ENCODE measurements at regions not wholly inside any gene's neighbourhood (a gene's known extent, or its start where the extent isn't known, plus 50 kb on each side); places are given as distances from the start of the nearest gene placed in this dataset.

- no peak for DNase-seq (ENCODE audit: low read depth)
Measured at GRCh38 chr17:6325051-6325450, 109.9 kb downstream of the AIPL1 start.

GRCh38 chr17:6323626-6324356, 111.1 kb downstream of the AIPL1 start:
- no peak for DNase-seq (ENCODE audit: low read depth)

GRCh38 chr17:6322316-6322715, 112.6 kb downstream of the AIPL1 start:
- no peak for DNase-seq (ENCODE audit: low read depth)

GRCh38 chr17:6314311-6314710, 120.6 kb downstream of the AIPL1 start:
- DNase-seq (ENCODE audit: low read depth) = no peak

- DNase-seq (ENCODE audit: low read depth) = no peak
Measured at GRCh38 chr17:6313835-6314234, 121.1 kb downstream of the AIPL1 start.

- DNase-seq (ENCODE audit: low read depth) = no peak
Measured at GRCh38 chr17:6306820-6307219, 128.1 kb downstream of the AIPL1 start.

DNA sequence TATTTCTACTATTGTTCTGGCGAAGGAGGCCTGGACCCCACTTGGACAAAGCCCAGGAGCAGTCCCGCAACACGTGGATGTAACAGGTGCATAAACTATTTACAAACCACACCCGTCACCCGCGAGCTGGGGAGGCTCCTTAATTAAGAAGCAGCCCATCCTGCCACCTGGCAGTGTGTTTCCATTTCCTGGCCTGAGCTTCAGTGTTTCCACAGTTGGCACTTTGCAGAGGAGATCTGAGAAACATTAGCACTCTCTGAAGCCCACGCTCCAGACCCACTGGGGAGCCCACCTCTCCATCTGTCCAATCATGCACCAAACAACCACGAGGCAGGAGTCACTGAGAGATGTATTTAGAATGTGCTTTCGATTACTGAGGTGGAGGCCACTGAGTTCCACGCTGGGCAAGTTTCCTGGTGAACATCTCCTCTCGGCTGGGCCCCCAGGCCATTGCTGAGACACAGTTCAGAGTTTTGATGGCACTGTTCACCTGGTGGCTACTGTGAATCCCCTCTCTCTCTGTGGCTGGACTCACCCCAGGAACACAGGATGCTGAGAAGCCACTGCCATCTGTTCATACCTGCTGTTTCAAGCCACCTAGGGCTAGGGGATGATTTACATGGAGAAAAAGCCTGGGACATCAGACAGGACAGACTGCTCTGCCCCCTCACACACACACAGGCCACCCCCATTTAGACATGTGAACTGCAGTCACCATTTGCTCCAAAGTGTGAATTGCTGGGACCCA, 129.1 kb downstream of the AIPL1 start:
- no peak for DNase-seq (ENCODE audit: low read depth)

GRCh38 chr17:6304894-6305612, 129.9 kb downstream of the AIPL1 start:
- peak; percentile 46 for DNase-seq (ENCODE audit: low read depth)

GRCh38 chr17:6303664-6304063, 131.3 kb downstream of the AIPL1 start:
- peak; percentile 34 for DNase-seq (ENCODE audit: low read depth)

- no peak for DNase-seq (ENCODE audit: low read depth)
Measured at GRCh38 chr17:6299275-6299674, 135.6 kb downstream of the AIPL1 start.

GRCh38 chr17:6297960-6298359, 137.0 kb downstream of the AIPL1 start:
- DNase-seq (ENCODE audit: low read depth) = no peak

- no peak for DNase-seq (ENCODE audit: low read depth)
Measured at GRCh38 chr17:6297119-6297518, 137.8 kb downstream of the AIPL1 start.

DNA sequence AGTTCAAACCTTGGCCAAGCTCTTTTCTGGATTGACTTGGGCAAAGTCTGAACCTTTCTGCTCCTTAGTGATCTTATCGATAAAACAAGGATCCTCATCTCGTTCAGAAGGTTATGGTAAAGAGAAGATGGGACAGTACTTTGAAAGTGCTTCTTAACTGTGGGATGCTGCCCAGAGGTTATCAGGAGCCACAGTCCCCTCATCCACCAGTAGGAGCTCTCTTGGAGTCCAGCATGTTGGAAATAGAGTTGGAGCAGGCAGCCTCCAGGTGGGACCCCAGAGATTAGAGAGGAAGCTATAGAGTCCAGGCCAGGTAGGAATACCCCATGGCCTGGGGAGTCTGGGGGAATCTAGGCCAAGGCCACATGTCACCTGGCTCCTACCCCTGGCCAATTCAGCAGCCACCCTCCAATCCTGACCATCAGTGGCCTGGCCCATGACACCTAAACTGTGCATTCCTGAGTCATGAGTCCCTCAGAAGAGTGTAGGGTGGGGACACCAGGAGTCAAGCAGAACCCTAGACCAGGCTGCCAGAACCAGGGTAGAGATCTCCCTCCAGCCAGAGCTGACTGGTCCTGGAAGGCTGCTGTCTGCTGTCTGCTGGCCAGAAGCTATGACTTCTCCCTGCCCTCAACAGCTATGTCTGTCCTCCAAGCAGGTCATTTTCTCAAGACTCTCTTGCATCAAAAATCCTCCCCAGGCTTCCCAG, 144.3 kb downstream of the AIPL1 start:
- no peak for DNase-seq (ENCODE audit: low read depth)

DNA sequence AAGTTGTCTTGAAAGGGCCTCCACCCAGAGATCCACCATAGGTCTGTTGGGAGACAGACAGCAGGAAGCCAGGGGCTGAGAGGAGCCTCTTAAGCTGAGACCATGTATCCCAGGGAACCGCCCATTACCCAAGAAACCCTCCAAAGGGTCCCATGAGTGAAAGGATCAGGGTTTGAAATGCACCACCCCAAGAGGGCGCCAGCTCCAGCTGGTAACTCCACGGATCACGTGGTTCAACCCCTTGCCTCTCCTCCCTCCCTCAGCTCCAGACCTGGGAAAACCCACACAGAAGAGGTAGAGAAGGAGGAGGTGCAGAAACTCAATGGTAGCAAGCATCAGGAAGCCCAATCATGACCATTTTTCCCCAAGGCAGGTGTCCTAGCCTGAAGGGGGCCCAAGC, 148.7 kb downstream of the AIPL1 start:
- no peak for DNase-seq (ENCODE audit: low read depth)

DNA sequence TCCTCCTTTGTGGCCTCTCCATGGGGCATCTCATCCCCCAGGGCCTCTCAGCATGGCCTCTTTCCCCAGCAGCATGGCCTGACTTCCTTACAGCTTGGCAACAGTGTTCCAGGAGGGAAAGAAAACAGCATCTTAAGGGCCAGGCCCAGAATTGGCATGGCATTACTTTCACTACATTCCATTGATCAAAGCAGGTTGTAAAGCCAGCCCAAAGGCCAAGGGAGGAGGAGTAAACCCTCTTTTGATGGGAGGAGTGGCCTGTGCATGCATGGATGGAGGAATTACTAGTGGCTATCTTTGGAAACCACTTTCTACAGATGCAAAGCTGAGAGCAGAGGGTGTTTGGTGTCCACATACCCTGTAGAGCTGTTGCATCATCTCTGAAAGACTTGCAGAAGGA, 149.4 kb downstream of the AIPL1 start:
- no peak for DNase-seq (ENCODE audit: low read depth)

- DNase-seq (ENCODE audit: low read depth) = peak; percentile 50
Measured at GRCh38 chr17:6279659-6280058, 155.3 kb downstream of the AIPL1 start.

DNA sequence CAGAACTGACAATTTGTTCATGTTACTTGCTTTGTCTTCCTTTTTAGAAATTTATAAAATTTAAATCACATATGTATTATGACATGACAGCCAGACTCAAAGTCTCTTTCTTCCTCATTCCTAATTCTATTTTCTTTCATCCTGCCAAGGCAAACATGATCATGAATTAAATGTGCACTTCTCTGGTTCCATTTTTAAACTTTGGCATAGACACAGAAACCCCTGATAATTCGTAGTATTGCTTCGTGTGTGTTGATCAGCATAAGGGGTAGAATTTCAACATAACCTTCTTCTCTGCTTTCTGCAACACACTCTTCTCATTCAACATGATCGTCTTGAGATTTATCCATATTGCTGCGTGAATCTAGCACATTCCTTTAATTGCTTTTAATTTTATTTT, 156.5 kb downstream of the AIPL1 start:
- DNase-seq (ENCODE audit: low read depth) = no peak

GRCh38 chr17:6276711-6277110, 158.2 kb downstream of the AIPL1 start:
- DNase-seq (ENCODE audit: low read depth) = no peak

GRCh38 chr17:6274310-6274709, 160.6 kb downstream of the AIPL1 start:
- DNase-seq (ENCODE audit: low read depth) = no peak

- DNase-seq (ENCODE audit: low read depth) = peak; percentile 54
Measured at GRCh38 chr17:6269478-6269877, 165.4 kb downstream of the AIPL1 start.

- peak; percentile 11 for DNase-seq (ENCODE audit: low read depth)
Measured at GRCh38 chr17:6261466-6261865, 173.5 kb downstream of the AIPL1 start.

GRCh38 chr17:6259899-6260298, 175.0 kb downstream of the AIPL1 start:
- DNase-seq (ENCODE audit: low read depth) = no peak
